HG03469 (cell line): ENCODE measurements at regions not wholly inside any gene's neighbourhood (a gene's known extent, or its start where the extent isn't known, plus 50 kb on each side); places are given as distances from the start of the nearest gene placed in this dataset.

Experiments used
- ATAC-seq: cut with Tn5 transposase; IDR thresholded peaks from one replicate; pipeline ENCODE4 v1.9.1; 2021; ENCODE audit warnings: mild to moderate bottlenecking, moderate library complexity, moderate number of reproducible peaks; ENCODE audit not compliant: unreplicated experiment

DNA sequence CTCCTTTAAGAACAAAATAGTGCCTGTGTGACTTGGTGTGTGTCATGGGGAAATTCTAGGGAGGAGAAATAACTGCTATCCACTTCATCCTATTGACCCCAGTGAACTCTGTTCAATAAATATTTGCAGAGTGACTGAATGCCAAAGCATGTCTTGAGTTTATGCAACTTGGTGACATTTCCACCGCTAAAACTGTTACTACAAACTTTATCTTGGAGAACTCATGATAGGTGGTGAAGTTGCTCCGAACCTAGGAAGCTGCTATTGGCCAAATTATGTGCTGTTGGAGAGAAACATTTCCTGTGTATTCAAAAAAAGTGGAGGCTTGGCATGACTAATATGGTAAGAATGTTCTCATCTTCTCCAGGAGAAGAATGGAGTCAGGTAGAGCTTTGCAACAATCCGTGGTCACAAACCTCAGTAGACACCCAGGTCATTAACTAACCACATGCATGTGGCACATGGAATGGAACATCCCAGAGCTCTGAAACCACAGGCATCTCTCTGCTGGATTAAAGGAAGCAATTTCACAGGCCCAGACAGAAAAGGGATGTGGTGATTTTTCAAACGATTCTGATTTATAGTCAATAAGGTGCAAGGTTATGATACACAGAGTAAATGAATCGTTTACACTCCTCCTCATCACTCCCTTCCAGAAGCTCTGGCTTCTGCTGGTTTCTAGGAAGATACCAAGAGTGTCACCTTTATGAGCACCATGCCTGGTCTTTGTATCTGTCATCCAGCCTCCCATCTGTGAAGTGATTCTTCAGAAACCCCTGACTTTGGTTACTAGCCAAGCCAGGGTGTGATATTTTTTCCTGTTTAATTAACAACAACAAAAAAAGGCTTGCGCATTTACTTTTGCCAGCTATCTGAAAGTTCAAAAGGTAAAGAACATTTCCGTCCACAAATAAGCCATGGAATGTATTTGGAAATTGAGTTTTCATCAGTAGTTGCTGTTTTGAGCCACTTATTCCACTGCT is 361.1 kb downstream of the TGFB2 start:
- ATAC-seq = no peak

DNA sequence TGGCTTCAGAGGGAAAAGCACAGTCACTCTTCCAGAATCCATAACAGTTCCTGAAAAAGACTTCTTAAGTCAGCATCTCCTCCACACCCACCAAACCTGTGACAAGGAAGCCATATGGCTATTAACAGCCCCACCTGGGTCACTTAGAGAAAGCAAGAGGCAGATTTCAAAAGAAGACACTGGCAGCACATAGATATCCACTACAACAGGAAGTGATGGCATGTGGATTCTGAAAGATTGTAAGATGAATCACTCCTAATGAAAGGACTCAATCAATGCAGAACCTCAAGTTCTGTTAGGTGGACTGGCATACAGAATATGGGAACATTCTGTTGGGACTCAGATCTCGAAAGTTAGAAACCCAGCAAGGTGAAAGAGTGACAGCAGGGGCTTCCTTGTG is 365.9 kb downstream of the TGFB2 start:
- ATAC-seq = no peak

DNA sequence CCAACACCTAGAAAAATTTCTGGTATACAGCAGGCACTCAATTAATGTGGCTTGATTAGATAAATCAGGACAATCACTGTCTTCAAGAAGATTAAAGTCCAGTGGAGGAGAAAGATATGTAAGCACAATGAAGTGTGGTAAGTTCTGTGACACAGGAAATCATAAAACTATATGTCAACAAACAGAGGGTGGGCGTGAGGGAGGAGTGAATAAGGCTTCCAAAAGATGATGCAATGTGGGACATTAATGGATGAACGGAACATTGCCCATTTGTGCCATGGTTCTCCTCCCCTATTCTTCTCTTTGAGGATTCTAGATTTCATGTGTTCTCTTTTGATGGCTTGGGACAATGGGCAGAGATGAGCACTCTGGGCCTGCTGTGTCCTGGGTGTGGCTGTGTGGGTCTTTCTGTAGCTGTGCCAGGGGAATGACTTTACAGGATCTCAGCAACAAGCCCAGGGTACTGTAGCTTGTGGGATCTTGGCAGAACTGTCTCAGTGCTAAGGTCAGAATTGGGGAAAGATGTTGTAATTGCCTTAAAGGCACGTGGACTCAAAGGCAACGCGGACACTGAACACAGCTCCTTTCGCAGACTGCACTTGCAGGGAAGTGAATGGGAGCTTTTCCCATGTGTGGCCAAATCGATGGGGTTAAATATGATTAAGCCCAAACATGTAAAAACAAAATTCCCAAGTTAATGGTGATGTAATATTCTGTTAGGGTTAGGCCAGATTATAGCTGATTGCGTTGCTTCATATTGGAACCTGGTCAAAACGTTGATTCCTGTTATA is 366.9 kb downstream of the TGFB2 start:
- ATAC-seq = no peak

DNA sequence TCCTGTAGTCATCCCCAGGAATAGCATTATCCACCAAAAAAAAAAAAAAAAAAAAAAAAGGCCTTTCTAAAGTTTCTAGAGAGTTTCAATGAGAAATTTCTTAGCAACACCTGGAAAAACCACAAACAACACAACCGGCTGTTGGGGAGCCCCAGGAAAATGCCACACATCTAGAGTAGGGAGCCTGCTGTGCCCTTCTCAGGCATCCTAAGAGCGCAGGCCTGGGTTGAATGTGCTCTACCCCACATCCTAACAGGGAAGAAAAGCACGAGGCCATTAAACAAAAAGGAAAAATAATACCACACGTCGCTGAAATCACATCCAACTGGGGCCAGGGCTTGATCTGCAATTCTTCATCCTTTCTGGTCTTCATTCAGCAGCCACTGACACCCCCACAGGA is 367.5 kb downstream of the TGFB2 start:
- ATAC-seq = no peak

DNA sequence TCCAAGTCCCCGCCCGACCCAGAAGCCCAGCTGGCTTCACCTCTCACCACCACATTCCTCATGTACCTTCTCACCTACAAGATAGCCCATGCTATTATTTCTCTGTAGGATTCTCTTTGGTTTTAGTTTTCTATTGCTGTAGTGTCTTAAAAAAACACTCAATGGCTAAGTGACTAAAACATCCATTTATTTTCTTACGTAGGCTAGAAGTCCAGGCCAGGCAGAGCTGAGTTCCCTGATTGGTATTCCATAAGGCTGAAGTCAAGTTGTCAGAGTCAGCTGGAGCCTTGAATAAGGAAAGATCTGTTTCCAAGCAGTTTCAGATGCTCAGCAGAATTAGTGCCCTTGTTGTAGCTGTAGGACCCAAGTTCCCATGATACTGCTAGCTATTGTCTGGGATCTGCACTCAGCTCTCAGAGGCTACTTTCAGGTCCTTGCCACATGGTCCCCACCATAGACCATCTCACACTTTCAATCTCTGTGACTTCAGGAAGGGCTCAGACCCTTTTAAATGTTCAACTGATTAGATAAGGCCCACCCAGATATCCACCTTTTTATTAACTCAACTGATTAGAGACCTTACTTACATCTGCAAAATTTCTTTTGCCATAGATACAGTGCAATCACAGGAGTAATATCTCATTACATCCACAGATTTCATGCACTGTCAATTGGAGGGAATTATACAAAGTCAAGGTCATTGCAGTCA is 371.0 kb downstream of the TGFB2 start:
- ATAC-seq = no peak

DNA sequence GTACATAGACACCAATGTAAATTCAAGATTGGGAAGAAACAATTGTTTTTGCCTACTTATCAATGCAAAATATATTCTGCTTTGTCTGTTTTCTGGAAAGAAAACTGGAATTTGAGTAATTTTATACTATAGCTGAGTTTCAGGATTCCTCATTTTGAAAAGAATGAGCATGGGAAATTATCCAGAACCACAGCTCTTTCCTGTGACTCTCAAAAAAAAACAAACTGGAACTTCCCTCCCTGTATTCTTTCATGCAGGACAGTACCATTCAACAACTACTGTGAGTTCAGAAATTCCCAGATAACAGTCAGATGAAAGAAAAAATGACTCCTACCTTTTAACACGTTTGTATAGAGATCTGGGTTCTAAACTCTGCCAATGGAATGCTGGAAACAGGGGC is 372.4 kb downstream of the TGFB2 start:
- no peak for ATAC-seq

DNA sequence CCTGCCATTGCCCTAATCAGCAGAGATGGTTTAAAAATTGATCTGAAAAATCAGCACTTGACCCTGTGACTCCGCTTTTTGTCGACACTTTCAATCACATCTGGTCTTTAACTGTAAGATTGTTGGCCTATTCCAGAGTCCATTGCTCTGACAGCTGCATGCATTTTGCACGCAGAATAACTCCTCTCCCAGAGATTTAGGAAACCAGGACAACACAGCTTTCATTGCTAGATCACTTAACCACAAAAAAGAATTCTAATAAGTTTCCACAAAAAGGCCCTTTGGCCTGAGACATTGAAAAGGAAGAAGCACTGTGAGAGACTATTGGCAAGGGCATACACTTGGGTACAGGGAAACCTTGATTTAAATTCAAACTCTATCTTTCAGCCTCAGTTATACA is 373.1 kb downstream of the TGFB2 start:
- ATAC-seq = no peak

DNA sequence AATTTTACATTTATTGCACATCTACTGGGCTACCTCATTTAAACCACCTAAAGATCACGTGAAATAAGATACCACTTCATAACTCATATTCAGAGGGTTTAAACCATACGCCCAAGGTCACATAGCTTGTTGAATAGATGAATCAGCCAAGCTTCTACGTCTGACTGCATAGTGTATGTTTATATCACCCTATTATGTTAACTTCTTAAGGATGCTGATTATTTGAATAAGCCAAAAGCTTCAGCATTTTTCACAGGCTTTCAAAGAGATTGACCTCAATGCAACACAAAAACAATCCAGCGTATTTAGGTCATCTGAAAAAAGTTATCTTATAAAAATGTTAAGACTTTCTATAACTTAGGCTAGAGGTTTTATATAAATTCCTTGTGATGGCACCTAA is 373.8 kb downstream of the TGFB2 start:
- ATAC-seq = no peak

DNA sequence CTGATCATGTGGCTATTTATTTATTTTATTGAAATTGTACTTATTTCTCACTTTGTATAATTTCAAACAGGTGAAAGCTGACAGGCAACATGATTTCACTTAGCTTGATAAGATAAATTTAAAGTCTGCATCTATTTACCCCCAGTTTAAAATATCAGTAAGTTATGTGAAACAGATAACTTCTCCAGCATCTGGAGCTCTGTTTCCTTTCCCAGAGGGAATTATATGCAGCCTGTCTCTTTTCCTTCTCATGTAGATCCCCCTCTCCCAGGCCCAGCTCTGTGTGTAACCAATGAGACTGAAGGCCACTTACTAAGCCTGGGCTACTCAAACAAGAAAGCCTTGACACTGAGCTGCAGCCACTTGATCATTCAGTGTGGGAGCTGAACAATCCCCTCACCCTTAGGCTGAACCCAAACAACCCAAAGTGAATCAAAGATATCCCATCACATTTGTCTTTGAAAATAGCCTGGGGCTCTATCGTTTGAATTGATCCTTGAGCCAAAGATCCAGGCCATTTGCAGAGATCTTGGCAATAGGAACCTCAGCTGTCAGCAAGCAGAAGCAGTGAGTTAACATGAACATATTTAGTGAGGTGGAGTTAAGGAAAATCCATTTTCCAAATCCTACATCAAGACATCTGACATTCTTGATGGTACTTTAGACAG is 383.9 kb downstream of the TGFB2 start:
- no peak for ATAC-seq

DNA sequence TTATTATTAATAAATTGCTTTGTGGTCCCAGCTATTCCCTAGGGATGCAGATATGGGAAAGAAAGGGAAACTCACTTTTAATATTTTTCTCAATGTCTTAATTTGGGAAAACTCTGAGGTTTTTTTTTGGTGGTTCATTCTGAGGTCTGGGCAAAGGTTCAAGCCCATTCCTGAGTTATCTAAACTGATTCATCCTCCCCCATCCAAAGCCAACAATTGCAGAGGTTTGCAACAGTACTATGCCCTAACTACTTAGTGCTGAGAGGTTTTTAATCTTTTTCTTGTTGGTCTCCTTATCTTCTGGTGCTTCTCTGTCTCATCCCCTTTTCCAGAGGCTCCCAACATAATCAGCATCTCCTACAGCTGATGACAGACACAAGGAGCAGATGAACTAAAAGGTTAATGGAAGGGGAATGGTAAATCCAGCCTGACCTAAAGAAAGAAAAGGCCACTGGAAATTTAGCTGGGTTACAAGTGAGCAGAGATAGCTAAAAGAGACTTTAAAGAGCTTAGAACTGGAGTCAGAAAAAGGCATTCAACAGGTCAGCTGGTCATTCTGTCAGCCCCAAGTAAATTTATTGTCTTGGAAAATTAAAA is 390.4 kb downstream of the TGFB2 start:
- ATAC-seq = no peak

DNA sequence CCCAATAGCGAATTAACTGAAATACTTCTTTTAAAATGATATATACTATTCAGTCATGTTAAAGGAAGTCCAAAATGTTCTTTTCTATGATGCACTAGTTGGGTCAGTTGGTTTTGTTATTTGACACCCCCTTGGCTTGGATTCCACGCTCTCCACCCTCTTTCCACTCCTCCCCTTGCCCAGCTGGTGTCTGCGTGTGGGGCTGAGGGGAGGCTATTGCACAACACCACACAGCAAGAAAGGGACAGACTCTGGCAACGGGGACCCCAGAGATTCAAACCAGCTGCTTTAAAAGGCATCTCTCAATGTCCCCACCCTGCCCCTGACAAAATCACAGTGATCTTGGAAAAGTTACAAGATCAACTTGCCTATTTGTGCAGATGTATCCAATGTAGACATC is 394.3 kb downstream of the TGFB2 start:
- ATAC-seq = no peak

DNA sequence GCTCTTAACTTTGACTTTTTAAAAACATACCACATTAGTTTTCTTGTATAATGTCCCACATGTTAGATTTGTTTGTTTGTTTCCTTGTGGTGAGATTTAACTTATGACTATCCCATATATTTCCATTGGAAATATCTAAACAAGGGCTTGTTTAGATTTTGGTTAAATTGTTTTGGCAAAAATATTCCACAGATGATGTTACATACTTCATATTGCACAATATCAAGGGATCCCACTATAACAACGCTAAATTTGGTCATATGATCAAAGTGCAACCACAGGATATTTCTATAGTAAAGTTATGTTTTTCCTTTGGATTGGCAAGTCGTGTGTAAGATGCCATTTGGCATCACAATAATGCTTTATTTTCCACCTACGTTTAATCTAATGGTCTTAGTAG is 396.7 kb downstream of the TGFB2 start:
- ATAC-seq = no peak

DNA sequence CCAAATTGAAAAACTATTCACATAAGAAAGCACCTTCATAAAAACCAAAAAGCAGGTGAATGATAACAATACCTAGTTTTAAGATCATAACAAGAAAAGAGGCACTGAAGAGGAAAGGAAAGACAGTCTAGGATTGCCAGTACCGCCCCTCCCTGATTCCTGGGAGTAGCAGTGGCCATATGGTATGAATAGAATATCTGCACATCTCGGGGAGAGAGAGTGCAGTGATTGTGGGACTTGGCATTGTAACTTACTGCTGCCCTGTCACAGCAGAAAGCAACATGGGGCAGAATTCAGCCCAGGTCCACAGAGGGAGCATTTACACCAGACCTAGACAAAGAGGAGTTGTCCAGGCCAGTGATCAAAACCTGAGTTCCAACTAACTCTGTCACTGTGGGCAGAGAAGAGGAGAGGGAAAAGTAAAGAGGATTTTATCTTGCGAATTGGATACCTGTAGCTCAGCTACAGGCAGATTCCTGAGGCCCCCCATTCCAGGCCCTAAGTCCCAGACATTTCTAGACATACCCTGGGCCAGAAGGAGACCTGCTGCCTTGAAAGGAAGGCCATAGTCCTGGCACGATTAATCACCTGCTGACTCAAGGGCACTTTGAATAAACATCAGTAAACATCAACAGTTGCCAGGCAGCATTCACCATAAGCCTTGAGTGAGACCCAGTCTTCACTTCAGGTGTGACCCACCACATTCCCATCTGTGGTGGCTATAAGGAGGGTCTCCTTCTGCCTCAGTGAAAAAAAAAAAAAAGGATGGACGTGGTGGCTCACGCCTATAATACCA is 397.5 kb downstream of the TGFB2 start:
- no peak for ATAC-seq

DNA sequence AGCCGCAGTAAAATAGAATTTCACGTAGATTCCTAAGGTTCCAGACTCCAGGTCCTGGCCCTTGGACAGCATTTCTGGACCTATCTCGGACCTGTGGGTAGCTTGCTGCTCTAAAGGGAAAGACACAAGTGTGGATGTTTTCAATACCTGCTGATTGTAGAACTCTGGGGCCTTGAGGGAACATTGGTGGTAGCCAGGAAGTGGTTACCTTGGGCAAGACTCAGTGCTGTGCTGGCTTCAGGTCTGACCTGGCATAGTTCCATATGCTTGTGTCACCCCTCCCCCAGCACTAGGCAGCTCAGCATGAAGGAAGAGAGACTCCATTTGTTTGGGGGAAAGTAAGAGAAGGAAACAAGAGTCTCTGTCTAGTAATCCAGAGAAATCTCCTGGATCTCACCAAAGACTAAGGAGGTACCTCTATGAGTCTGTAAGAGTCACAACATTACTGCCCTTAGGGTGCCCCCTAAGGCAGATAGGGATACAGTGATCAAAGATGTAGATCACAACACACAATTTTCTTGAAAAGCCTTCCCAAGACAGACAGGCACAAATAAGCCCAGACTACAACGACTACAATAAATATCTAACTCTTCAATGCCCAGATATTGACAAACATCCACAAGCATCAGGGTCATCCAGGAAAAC is 398.8 kb downstream of the TGFB2 start:
- ATAC-seq = no peak

DNA sequence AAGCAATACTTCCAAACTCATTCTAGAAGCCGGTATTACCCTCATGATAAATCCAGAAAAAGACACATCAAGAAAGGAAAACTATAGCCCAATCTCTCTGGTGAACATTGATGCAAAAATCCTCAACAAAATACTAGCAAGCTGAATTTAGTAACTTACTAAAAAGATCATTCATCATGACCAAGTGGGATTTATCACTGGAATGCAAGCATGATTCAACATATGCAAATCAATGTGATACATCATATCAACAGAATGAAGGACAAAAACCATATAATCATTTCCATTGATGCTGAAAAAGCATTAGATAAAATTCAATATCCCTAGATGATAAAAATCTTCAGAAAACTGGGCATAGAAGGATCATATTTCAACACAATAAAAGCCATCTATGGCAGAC is 402.9 kb downstream of the TGFB2 start:
- no peak for ATAC-seq

DNA sequence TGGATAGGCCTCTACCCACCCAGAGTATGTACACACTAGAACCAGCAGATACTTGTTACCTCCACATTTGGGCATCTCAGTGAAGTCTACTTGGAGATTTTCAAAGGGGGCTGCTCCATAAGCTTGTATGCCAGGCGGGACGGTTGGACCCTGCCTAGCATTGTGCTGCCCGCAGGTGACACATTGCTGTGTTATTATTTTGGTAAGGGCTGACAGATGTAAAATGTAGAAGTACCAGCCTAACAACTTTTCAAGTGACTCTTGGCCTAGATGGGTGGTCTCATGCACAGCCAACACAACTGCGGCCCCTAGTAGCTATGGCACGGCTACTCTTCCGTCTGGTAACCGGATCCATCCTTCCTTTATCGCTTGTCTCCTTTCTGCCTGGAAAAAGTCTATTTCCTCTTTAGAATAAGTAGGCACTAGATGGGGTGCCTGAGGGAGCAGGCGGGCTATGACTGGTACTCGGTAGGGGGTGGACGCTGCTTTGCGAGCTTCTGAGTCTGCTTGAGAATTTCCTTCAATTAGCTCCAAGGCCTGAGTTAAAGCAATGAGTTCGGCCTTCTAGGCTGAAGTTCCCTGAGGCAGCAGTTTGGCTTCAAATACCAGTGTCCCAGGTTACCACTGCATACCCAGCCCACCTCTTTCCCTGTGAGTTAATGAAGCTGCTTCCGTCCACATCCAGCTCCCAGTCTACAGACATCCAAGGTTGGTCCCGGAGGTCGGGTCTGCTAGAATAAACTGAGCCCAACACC is 405.3 kb downstream of the TGFB2 start:
- ATAC-seq = no peak

DNA sequence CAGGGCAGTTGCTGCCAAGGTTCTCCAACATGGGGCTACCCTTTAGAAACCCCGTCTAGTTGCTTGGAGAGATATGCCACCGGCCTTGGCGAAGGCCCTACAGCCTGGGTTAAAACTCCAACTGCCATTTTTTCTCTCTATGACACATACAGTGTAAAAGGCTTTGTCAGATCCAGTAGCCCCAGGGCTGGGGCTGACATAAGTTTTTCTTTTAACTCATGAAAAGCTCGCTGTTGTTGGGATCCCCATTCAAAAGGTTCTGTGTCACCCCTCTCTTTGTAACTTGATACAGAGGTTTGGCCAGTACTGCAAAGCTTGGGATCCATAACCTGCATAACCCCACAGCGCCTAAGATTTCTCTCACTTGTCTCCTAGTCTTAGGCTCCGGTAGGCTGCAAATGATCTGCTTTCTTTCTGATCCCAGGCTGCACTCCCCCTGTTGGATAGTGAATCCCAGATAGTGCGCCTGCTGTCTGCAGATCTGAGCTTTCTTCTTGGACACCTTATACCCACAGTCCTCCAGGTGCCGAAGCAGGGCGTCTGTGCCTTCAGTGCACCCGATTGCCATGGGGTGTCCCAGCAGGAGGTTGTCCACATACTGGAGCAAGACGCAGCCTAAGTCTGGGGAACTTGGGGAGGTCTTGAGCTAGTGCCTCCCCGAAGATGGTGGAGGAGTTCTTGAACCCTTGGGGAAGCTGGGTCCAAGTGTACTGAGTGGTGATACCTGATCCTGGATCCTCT is 406.2 kb downstream of the TGFB2 start:
- no peak for ATAC-seq

DNA sequence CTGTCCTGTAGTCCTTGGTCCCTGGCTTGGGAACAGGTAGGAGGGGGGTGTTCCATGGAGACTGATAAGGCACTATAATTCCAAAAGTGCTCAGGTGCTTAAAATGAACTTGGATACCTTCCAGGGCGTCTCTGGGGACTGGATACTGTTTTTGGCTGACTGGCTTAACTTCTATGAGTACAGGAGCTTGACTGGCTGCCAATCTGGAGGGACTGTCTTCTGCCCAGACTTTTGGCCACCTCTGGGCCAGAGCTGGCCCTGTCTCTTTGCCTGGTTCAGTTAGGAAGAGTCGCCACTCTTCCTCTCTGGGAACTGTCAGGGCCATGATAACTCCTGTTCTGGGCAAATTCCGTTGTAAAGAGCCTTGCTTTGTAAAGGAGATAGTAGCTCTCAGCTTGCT is 407.0 kb downstream of the TGFB2 start:
- ATAC-seq = no peak
